GM18508 (cell line): ENCODE measurements at regions not wholly inside any gene's neighbourhood (a gene's known extent, or its start where the extent isn't known, plus 50 kb on each side); places are given as distances from the start of the nearest gene placed in this dataset.

ENCODE experiments used
- ATAC-seq: cut with Tn5 transposase; IDR thresholded peaks from one replicate; pipeline ENCODE4 v1.9.1; 2021; ENCODE audit warnings: moderate number of reproducible peaks; ENCODE audit not compliant: insufficient read depth, unreplicated experiment

DNA sequence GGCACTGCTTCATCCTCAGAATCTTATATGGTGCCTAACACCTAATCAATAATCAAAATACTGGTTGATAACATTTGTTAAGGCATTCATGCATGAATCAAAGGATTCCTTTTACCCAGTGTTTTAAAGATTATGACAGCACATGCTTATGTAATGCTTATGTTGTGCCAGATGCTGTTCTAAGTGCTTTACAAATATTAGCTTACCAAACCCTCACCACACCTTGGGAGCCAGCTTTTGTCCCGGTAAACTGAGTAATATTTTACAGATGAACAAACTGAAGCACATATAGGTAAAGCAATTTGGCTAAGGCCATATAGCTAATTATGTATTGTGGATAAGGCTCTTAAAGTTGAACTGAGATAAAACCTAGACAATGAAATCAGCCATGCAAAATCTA lies 209.2 kb downstream of the ALX1 start:
- ATAC-seq: no peak

DNA sequence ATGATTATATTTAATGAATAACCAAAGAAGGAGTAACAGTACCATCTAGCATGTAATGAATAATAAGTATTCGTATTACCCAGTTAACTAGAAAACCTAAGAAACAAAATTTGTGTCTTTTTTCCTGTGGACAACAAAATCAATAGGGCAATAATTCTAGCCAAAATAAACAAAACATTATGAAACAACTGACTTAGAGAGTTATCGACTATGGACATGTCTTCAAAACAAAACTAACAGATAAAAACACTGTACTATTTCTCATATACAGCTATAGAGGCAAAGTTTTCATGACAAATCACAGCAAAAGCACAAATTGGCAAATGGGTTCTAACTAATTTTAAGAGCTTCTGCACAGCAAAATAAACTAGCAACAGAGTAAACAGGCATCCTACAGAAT lies 224.1 kb downstream of the ALX1 start:
- no peak for ATAC-seq

DNA sequence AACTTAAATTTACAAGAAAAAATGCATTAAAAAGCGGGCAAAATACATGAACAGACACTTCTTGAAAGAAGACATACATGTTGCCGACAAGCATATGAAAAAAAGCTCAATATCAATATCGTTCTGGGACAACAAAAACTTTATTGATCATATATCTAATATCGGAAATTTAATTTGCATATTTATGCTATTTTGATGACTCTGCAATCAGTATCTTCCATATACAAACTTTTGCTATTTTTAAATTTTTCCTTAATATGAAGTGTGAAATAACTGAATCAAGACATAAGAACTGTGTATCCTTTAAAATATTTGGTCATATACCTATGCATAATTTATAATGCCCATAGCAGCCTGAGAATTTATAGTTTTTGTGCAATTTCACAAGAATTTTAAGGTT lies 224.6 kb downstream of the ALX1 start:
- no peak for ATAC-seq

DNA sequence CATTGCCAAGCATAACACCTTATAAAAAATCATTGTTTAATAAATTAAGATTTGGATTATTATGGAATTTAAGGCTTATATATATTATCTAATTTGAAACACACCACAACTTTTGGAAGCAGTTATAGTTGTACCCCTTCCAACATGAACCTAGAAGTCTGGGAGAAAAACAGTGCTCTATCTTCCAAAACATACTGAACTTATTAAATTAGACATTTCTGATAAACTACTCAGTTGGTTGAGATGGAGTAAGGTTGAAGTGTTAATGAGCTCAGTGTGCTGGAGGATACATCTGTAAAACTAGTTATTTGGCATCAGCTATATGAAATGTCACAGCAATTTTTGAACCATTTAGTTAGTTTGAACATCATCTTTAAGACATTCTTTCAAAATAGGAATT lies 227.4 kb downstream of the ALX1 start:
- no peak for ATAC-seq

DNA sequence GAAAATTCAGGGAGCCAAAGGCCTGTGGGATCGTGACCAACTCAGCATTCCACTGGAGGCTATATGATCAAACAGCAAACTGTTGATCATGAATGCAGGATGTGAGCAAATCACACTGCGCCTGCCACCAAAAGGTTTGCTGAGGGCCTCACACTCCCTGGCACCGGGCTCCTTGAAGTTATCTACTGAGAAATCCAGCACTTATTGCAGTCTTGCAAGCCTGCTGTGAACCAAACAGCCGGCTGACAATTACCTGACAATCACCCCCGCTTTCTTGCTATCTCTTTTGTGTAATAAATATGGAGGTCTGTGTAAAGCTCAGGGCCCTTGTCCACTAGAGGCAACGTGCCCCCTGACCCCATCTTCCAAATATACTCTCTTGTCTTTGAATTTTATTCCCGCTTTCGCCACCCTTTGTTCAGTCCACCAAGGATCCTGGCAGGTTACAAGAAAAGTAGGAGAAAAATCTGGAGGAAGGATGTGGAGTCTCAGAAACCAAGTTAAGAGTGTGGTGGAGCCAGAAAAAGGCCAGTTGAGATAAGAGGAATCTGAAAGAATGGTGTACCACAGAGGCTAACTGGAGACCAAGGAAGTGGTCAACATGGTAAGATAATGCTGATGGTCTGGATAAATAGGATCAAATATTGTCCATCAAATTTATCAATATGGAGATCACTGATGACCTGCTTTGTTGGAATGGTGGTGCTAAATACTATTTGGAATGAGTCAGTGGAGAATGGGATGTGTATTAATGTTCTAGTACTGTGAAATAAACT lies 229.2 kb downstream of the ALX1 start:
- peak; percentile 18 for ATAC-seq

DNA sequence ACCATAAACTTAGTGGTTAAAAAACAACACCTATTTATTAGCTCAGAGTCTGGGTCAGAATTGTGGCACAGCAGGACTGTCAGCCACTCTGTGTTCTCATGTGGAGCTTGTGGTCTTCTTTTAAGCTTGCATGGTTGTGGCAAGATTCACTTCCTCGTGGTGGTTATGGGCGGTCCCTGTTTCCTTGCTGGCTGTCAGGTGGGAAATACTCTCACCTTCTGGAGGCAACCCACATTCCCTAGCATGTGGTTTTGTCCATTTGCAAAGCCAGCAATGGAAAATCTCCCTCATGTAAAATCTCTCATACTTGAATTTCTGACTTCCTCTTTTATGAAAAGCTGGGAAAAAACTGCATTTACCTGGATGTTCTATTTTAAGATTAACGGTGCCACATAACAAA lies 229.8 kb downstream of the ALX1 start:
- peak; percentile 97 for ATAC-seq

DNA sequence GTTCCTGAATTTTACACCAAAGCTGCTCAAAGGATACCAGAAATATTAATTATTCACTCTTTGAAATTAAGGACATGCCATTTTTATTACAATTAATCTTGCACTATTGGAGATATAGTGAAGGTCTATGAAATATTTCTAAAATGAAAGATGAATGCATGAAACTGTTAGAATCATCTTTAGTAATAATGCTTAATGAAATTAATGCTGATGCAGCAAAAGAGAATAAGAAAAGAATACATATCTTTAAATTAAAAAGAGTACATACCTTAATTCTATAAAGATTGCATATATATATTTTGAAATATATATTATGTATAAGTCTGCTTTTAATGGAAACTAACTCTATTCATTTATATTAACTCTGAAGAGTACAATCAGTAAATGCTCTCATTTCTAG lies 236.0 kb downstream of the ALX1 start:
- ATAC-seq: no peak

DNA sequence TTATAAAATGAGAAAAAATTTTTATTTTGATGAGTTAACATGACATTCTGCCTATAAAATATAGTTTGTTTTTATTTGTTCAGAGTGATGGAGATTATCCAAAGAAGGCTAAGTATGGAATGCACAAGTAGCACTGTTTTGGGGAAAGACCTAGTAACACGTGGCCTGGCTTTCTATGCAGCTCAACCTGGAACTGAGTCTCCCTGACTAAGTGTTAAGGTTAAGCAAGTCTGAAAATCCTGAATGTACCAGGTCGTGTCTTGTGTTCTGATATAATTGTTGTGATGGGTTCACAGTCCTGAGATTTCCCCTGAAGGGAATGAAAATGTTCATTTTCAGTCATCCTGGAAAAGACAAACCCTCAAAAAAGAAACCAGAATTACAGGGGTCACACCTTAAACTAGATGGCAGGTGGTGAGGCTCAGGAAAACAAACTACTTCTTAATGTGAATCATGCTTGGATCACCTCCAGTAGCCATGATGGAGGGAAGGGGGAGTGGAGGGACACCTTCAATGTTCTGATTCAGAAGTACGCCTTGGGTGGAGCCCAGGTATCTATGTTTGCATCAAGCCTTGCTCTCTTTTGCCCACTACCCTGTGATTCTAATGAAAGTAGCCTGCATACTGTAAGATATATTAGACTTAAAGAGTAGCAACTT lies 236.8 kb downstream of the ALX1 start:
- no peak for ATAC-seq

DNA sequence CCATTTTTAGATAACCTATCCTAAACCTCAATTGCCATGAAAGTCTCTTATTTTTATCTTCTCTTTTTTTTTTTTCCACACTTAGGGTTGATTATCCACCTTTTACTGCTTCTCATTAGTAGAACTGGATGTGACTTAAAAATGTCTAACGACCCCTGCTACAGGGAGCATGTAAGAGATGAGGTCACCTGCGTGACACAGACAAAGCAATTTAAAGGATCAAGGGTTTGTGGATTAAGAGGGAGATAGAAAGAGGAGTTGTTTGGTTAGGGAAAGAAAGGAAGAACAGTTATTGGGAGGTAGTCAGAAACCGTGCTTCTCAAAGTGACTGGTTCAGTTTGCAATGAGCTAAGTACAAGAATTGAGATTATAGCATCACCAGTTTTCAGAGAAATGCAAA lies 239.1 kb downstream of the ALX1 start:
- ATAC-seq: no peak

DNA sequence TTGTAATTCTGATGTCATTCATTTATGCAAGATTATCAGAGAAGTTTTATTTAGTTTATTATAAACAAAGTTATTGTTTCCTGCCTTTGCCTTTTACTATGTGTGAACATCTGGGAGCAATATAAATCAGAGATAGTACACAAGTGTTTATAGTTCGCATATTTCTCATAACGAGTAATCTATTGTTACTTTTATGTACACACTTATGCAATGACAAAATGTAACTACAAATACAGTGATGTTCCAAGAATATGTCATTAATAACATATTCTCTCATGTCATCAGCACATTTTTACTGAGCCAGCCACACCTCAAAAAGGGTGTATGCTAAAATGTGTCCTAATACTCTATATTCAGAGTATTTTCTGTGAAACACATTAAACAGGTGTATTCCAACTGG lies 243.2 kb downstream of the ALX1 start:
- ATAC-seq: no peak

DNA sequence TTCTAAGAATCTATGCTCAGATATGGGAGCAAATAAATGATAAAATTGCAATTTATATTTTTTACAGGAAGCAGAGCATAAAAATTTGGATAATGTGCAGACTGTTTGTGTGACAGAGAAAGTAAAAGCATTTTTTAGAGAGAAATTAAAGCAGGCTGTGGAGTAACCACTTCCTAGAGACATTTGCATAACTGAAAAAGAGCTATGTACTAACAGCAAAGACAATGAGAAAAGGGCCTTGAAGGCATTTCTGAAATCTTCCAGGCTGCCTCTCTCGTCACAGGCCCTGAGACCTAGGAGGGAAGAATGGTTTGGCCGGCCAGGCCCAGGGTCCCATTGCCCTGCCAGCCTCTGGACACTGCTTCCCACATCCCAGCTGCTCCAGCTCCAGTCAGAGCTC lies 247.2 kb downstream of the ALX1 start:
- ATAC-seq: peak; percentile 53

DNA sequence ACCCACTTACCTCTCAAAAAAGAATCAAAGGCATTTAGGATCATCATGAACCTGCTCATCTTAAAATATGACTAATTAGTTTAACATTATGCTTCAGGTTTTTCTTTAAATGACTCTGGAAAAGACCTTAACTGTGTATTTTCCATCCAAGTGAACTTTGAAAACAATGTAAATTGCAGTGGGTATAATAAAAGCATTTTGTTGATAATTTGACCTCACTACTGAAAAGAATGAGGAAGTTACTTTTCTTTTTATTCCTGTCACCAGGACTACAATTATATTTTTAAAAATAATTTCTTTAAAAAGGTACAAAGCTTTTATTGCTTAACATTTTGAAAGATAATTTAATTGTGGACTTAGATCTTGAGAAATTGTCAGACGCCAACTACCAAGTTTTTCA lies 249.9 kb downstream of the ALX1 start:
- no peak for ATAC-seq

DNA sequence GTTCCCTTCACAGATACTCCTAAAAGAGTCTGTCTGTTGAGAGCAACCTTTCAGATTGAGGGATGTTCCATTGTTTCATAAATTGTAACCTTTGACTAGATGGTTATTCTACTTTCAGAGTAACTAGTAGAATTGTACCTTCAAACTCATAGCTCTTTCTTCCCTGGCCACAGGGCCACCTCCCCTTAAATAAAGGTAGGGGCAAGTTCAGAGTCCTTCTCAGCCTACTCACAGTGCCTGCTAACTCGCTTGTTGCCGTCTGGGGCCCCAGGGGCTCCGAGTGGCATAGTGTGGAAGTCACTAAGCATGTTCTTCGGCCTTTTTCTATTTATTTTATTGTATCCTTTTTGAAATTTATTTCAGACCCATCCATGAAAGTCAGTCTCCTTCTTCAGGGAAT lies 250.4 kb downstream of the ALX1 start:
- no peak for ATAC-seq

DNA sequence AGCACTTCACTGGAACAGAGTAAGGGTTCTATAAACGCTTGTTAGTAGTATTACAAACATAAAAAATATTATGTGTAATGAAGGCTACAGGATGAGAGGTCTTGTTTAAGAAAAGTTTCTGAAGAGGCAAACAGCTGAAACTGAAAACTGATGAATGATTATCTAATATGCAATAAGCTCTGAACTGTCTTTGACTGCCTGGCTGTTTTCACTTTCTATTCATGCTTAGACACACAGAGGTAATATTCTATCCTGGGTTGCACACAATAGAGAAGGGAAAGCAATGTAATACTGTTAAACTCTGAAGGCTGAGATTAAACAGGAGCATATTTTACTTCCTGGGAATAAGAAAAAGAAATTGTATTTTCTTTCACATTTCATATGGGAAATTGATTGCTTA lies 251.3 kb downstream of the ALX1 start:
- ATAC-seq: peak; percentile 97

DNA sequence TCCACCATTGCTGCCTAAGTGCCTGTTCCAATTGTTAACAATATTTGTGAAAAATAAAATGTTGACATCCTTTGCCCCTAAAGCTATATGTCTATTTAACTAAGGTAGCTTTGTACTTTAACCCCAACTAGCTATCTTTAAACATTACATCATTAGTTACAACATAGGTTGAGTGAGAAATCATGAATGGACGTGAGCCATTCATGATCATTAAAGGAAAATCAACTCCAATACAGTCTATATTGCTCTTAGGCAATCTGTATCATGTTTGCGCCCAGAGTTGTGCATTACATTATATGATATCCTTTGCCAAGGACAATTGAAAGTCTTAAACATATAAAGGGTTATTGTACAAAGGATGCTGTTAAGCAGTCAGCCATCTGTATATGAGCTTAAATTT lies 269.6 kb downstream of the ALX1 start:
- no peak for ATAC-seq

DNA sequence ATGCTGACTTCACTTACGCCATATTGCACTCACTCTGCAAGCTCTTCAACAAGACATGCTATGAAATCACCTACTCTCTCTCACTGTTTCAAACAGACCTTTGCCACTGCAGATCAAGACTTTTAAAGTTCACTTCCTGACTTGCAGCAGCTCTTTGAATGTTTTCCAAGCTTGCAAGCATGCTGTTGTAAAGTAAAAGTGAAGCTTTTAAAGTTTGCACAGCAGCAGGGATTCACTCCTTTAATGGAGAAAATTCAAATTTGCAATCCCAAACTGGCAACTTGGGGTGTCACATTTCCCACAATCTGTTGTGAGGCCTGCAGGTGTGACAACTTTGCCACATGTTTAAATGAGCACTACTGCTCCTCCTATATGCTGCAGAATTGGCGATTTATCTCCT lies 270.9 kb downstream of the ALX1 start:
- no peak for ATAC-seq

DNA sequence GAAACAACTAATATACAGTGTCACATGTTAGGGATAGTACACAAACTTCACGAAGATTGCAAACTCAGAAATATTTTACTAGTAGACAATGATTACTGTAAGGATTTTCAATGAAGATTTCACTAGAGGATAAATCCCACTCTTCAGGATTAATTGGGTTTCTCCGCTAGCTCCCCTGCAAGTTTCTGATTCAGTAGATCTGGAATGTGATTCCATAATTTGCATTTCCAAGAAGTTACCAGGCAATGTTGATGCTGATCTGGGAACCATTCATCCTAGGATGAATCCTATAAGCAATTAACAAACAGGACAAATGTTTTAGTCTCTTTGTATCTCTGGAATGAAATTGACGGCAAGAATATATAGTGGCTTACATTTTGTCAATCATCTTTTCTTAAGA lies 272.4 kb downstream of the ALX1 start:
- no peak for ATAC-seq

DNA sequence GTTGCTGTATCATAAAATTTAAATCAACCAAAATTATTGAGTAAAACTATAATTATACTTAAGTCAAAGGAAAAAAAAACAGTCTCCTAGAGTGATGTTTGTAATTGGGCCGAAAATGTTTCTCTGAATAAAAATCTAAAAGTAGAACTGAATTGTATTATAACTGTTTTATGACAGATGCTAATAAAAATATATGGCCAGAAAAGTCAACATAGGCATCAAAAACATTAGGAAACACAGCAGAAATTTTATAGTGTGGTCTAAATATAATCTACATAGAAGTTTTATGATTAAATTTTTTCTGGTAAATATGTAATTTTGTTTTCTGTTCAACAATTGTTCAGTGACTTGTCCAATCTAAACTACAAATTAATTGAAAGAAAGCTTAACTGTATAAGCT lies 277.8 kb downstream of the ALX1 start:
- ATAC-seq: no peak

DNA sequence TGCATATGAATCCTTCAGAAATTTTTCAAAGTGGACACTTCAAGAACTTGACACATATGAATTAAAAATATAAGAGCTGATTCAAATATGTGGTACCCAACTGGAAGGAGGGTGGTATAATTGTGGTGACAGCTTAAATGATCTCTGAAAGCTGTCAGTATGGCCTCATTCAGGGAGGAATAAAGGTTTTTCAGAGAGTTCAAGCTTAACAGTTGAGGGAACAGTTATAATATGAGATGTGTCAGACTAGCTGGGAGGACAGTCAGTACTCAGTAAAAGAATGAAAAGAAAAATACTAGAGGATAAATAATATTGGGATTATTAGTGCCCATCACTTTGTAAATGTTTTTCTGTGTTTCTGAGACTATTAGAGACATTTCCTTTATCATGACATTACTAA lies 277.5 kb downstream of the RASSF9 start:
- ATAC-seq: no peak

DNA sequence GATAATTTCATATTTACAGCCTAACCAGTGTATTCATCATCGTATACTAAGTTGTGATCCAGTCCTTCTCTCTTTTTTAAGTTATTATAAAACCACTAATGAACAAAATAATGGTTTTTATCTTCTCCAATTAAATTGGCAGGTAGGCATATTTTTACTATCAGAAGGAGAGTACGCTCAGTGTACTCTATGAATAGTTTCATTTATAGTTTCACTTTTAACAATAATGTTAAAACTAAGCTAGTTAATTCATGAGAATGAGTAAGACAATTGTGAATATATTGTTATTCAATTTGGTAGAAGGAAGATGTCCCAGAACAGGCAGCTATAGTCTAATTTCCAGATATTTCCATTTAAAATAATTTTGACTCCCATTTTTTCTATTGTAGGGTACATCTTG lies 277.1 kb downstream of the RASSF9 start:
- no peak for ATAC-seq

DNA sequence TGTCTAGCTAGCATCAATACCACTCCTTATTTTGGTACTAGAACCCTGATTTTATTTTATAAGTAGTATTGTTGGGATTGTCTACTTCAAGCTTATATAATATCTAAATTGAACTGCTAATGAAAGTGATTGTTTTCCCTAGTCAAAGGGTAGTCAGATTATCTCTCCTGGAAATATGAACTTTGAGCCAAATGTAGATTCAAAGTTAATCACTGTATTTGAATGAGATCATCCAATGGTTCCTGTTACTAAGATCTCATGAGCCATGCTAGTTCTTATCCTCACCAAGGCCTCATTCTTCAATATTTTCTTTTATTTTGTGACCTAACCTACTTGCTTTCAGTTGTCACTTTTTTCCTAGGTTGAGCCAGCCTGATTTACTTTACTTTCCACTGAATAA lies 276.7 kb downstream of the RASSF9 start:
- ATAC-seq: no peak

DNA sequence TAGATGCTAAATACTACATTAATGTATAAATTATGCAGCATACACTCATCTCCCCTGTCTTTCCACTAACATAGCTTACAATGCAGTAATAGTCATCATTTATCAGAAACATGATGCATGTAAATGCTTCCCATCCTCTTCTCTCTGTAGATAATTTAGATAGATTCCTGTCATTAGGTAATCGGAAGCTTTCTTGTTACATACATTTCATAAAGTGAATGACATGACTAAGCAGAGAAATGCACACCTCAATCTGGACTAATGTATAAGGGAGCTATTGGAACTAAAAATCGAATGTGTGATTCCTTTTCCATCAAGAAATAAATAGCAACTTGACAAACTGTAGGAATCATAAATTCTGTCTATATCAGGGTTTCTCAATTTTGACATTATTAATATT lies 273.4 kb downstream of the RASSF9 start:
- no peak for ATAC-seq
